ENCODE measurements at regions not wholly inside any gene's neighbourhood (a gene's known extent, or its start where the extent isn't known, plus 50 kb on each side); places are given as distances from the start of the nearest gene placed in this dataset.
"Not testable (repeated sequence)": the region's sequence is repeated elsewhere in the genome, so short reads cannot be mapped to it uniquely, and the experiment has no call there.

- Histone ChIP-seq H3K36me3 (replicated peaks) (no peaks in the 10 kb centered on the region), H3K27me3 (ENCODE audit: low read depth) (no peaks in the 10 kb centered on the region), H3K4me3 (no peak overlapping the region), H3K9me3 (no peaks in the 10 kb centered on the region; the same call in 1 of the 2 replicates), H3K4me1 (no peaks in the 10 kb centered on the region)
- DNase-seq (ENCODE audit: low spot score in 2 of 2): no peak
- in situ Hi-C loops (cut with MboI; ENCODE audit: low sequenced_read_pairs): no loop called here
These were observed 78.3 kb upstream of the PSMA6 start for GRCh38 chr14:35213869-35214387.

- DNase-seq (ENCODE audit: low spot score in 2 of 2); in situ Hi-C loops (cut with MboI; ENCODE audit: low sequenced_read_pairs); H3K27me3 ChIP-seq (ENCODE audit: low read depth); H3K9me3 ChIP-seq; H3K4me1 ChIP-seq; H3K36me3 ChIP-seq (replicated peaks); H3K4me3 ChIP-seq: not testable (repeated sequence)
These were observed 77.8 kb upstream of the PSMA6 start for GRCh38 chr14:35214402-35214801.

- Histone ChIP-seq H3K9me3 (no peaks in the 10 kb centered on the region), H3K36me3 (replicated peaks) (no peaks in the 10 kb centered on the region), H3K4me3 (no peak overlapping the region), H3K27me3 (ENCODE audit: low read depth) (no peaks in the 10 kb centered on the region), H3K4me1 (no peaks in the 10 kb centered on the region)
- DNase-seq (ENCODE audit: low spot score in 2 of 2): peak in 1 of 2 experiments; percentile 43
- in situ Hi-C loops (cut with MboI; ENCODE audit: low sequenced_read_pairs): no loop called here
These were observed 76.9 kb upstream of the PSMA6 start for GRCh38 chr14:35215110-35215813.

- in situ Hi-C loops (cut with MboI; ENCODE audit: low sequenced_read_pairs); H3K27me3 ChIP-seq (ENCODE audit: low read depth); H3K9me3 ChIP-seq; DNase-seq (ENCODE audit: low spot score in 2 of 2); H3K4me1 ChIP-seq; H3K4me3 ChIP-seq; H3K36me3 ChIP-seq (replicated peaks): not testable (repeated sequence)
These were observed 74.0 kb upstream of the PSMA6 start for GRCh38 chr14:35218176-35218575.

GRCh38 chr14:35218963-35219362 lies 73.2 kb upstream of the PSMA6 start:
- in situ Hi-C loops (cut with MboI; ENCODE audit: low sequenced_read_pairs): no loop called here
- no peaks in the 10 kb centered on the region for H3K4me1 ChIP-seq
- H3K4me3 ChIP-seq: no peak overlapping the region
- no peaks in the 10 kb centered on the region for H3K9me3 ChIP-seq
- no peaks in the 10 kb centered on the region for H3K36me3 ChIP-seq (replicated peaks)
- no peaks in the 10 kb centered on the region for H3K27me3 ChIP-seq (ENCODE audit: low read depth)
- no peak for DNase-seq (ENCODE audit: low spot score in 2 of 2)

GRCh38 chr14:35220027-35220676 lies 72.0 kb upstream of the PSMA6 start:
- DNase-seq (ENCODE audit: low spot score in 2 of 2): no peak
- Histone ChIP-seq H3K36me3 (replicated peaks) (no peaks in the 10 kb centered on the region), H3K27me3 (ENCODE audit: low read depth) (no peaks in the 10 kb centered on the region), H3K4me3 (no peak overlapping the region), H3K9me3 (no peaks in the 10 kb centered on the region), H3K4me1 (no peaks in the 10 kb centered on the region)
- in situ Hi-C loops (cut with MboI; ENCODE audit: low sequenced_read_pairs): no loop called here

GRCh38 chr14:35220920-35221319 lies 71.3 kb upstream of the PSMA6 start:
- no peaks in the 10 kb centered on the region for H3K36me3 ChIP-seq (replicated peaks)
- DNase-seq (ENCODE audit: low spot score in 2 of 2): no peak
- in situ Hi-C loops (cut with MboI; ENCODE audit: low sequenced_read_pairs): no loop called here

GRCh38 chr14:35221462-35221861 lies 70.7 kb upstream of the PSMA6 start:
- no peak for DNase-seq (ENCODE audit: low spot score in 2 of 2)

More at GRCh38 chr14:35220920-35221319, 71.3 kb upstream of the PSMA6 start:
- H3K9me3 ChIP-seq: no peaks in the 10 kb centered on the region
- no peaks in the 10 kb centered on the region for H3K4me1 ChIP-seq
- no peak overlapping the region for H3K4me3 ChIP-seq
- H3K27me3 ChIP-seq (ENCODE audit: low read depth): no peaks in the 10 kb centered on the region

GRCh38 chr14:35222324-35222723 lies 69.9 kb upstream of the PSMA6 start:
- Histone ChIP-seq H3K27me3 (ENCODE audit: low read depth) (no peaks in the 10 kb centered on the region), H3K36me3 (replicated peaks) (no peaks in the 10 kb centered on the region)
- in situ Hi-C loops (cut with MboI; ENCODE audit: low sequenced_read_pairs): no loop called here

More at GRCh38 chr14:35221462-35221861, 70.7 kb upstream of the PSMA6 start:
- H3K4me3 ChIP-seq: no peak overlapping the region
- no peaks in the 10 kb centered on the region for H3K4me1 ChIP-seq
- H3K27me3 ChIP-seq (ENCODE audit: low read depth): no peaks in the 10 kb centered on the region
- no peaks in the 10 kb centered on the region for H3K36me3 ChIP-seq (replicated peaks)
- H3K9me3 ChIP-seq: no peaks in the 10 kb centered on the region
- in situ Hi-C loops (cut with MboI; ENCODE audit: low sequenced_read_pairs): no loop called here

GRCh38 chr14:35222872-35223466 lies 69.2 kb upstream of the PSMA6 start:
- H3K9me3 ChIP-seq: no peaks in the 10 kb centered on the region
- H3K4me1 ChIP-seq: no peaks in the 10 kb centered on the region
- no peak for DNase-seq (ENCODE audit: low spot score in 2 of 2)
- no peaks in the 10 kb centered on the region for H3K36me3 ChIP-seq (replicated peaks)
- no peak overlapping the region for H3K4me3 ChIP-seq
- in situ Hi-C loops (cut with MboI; ENCODE audit: low sequenced_read_pairs): no loop called here
- H3K27me3 ChIP-seq (ENCODE audit: low read depth): no peaks in the 10 kb centered on the region

More at GRCh38 chr14:35222324-35222723, 69.9 kb upstream of the PSMA6 start:
- no peaks in the 10 kb centered on the region for H3K4me1 ChIP-seq
- no peak for DNase-seq (ENCODE audit: low spot score in 2 of 2)
- no peak overlapping the region for H3K4me3 ChIP-seq
- H3K9me3 ChIP-seq: no peaks in the 10 kb centered on the region

GRCh38 chr14:35223927-35224326 lies 68.3 kb upstream of the PSMA6 start:
- Histone ChIP-seq H3K36me3 (replicated peaks) (no peaks in the 10 kb centered on the region), H3K4me1 (no peaks in the 10 kb centered on the region; the same call in 1 of the 2 replicates), H3K27me3 (ENCODE audit: low read depth) (no peaks in the 10 kb centered on the region), H3K9me3 (no peaks in the 10 kb centered on the region), H3K4me3 (no peak overlapping the region)
- in situ Hi-C loops (cut with MboI; ENCODE audit: low sequenced_read_pairs): no loop called here
- no peak for DNase-seq (ENCODE audit: low spot score in 2 of 2)

- no peaks in the 10 kb centered on the region for H3K36me3 ChIP-seq (replicated peaks)
- peaks cover 7% of the 10 kb centered on the region for H3K4me1 ChIP-seq
- no peaks in the 10 kb centered on the region for H3K27me3 ChIP-seq (ENCODE audit: low read depth)
- in situ Hi-C loops (cut with MboI; ENCODE audit: low sequenced_read_pairs): no loop called here
- no peak overlapping the region for H3K4me3 ChIP-seq
- DNase-seq (ENCODE audit: low spot score in 2 of 2): no peak
- no peaks in the 10 kb centered on the region for H3K9me3 ChIP-seq
These were observed 67.6 kb upstream of the PSMA6 start for GRCh38 chr14:35224615-35225014.

GRCh38 chr14:35229084-35229791 lies 62.9 kb upstream of the PSMA6 start:
- no peaks in the 10 kb centered on the region for H3K27me3 ChIP-seq (ENCODE audit: low read depth)
- peak in 1 of 2 experiments; percentile 63 for DNase-seq (ENCODE audit: low spot score in 2 of 2)
- H3K9me3 ChIP-seq: no peaks in the 10 kb centered on the region
- no peaks in the 10 kb centered on the region for H3K36me3 ChIP-seq (replicated peaks)
- in situ Hi-C loops (cut with MboI; ENCODE audit: low sequenced_read_pairs): no loop called here
- no peak overlapping the region for H3K4me3 ChIP-seq
- H3K4me1 ChIP-seq: peaks cover 20% of the 10 kb centered on the region

GRCh38 chr14:35229792-35230089 lies 62.4 kb upstream of the PSMA6 start:
- peaks cover 20% of the 10 kb centered on the region for H3K4me1 ChIP-seq
- in situ Hi-C loops (cut with MboI; ENCODE audit: low sequenced_read_pairs): no loop called here
- H3K4me3 ChIP-seq: no peak overlapping the region
- no peaks in the 10 kb centered on the region for H3K27me3 ChIP-seq (ENCODE audit: low read depth)
- no peaks in the 10 kb centered on the region for H3K36me3 ChIP-seq (replicated peaks)
- no peaks in the 10 kb centered on the region for H3K9me3 ChIP-seq
- no peak for DNase-seq (ENCODE audit: low spot score in 2 of 2)

Data from HAP-1 (cell line).